GM11168 (cell line): ENCODE measurements at regions not wholly inside any gene's neighbourhood (a gene's known extent, or its start where the extent isn't known, plus 50 kb on each side); places are given as distances from the start of the nearest gene placed in this dataset.
"Not testable (repeated sequence)": the region's sequence is repeated elsewhere in the genome, so short reads cannot be mapped to it uniquely, and the experiment has no call there.

Experiments used
- in situ Hi-C: fragments of 300-500 bp; cut with MboI; formaldehyde crosslinking; loops from one replicate; pipeline ENCODE4 v1.12.0; 2022; ENCODE audit warnings: low sequenced_read_pairs; ENCODE audit not compliant: unreplicated experiment

DNA sequence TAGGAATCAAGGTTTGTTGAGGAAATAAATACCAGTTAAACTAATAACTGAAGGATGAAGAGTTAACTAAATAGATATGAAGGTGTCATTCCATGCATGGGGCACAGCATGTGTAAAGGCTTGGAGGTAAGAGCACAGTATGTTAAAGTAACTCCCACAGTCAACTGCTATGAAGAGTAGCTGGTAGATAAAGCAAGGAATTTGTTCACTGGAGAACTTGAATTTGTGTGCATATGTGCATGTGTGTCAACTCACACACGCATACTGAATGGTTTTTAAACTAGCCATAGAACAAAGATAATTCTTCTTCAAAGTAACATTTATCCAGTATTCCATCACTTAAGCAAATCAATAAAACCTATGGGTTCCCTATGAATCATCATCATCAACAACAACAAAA, 135.9 kb downstream of the FAM76B start:
- in situ Hi-C loops: no loop called here

- in situ Hi-C loops: no loop called here
Observed at GRCh38 chr11:95653099-95653498, 136.5 kb downstream of the FAM76B start.

DNA sequence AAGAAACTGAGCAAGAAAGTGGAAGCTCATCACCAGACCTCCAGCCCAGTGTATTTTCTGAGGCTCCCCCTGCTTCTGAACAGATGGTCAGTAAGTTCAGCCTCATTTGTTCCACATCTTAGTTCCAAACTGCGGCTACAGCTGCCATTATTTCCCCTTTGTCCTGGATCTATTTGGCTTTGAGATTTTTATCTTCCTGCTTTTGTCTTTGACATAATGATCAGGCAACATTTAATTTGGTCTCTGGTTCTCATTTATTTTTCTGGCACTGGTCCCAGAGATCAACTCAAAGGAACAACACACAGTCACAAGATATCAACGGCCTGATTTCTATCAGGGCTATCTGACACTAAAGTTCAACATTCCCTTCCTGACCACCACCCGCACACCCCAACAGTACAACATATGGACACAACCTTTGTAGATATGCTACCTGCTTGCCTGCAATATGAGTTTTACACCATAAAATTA, 137.5 kb downstream of the FAM76B start:
- in situ Hi-C loops: no loop called here

GRCh38 chr11:95650276-95650675, 139.3 kb downstream of the FAM76B start:
- in situ Hi-C loops: no loop called here

- in situ Hi-C loops: no loop called here
Observed at GRCh38 chr11:95647871-95648270, 141.7 kb downstream of the FAM76B start.

GRCh38 chr11:95647355-95647754, 142.2 kb downstream of the FAM76B start:
- in situ Hi-C loops: no loop called here

DNA sequence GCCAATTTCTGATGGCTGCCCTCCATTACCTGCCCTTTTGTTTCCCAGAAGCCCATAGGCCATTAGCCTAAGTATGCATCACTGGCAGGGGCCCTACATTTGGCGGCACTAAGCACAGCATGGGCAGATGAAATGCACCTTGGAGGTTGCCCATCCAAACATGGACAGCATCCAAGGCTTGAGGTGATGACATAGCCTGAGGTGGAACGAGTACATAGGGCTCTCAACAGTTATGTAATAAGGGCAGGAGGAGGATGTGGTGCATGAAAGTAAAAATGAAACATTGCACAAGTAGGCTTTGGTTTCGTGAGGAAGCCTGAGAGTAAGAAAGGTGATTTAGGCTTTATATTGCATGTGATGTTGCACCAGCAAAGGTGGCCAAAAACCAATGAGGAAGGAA, 148.1 kb downstream of the FAM76B start:
- in situ Hi-C loops: no loop called here

- in situ Hi-C loops: no loop called here
Observed at GRCh38 chr11:95638501-95638900, 151.1 kb downstream of the FAM76B start.

DNA sequence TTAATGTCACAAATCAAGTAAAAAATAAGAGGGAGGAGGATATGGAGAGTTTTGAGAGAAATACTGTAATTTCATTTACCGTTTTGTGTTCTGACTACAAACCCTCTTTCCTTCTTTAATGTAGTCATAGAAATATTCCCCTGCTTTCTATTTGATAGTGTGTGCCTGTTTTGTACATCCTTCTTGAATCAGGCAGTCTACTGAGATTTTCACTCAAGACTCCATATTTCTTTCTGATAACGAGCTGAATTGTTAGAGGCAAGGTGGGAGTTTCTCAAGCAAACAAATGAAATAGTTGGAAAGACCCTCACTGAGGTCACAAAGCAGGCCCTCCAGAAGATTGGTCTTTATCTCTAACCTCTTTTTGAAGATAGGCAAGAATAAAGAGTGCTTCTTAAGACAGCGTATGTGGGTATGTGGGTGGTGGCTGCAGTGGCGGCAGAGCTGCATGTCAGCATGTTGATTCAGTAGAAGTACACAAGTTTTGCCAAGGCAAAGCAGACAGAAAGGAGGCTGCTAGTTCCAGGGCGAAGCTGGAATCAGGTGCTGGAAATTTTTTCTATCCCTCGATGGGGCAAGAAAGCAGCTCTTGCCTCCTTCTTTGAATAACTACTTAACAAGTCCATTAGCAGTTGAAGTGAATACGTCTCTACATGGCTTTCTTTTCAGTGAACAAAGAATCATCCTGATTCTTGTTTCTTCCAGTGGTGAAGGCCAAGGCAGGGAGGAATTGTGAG, 164.2 kb downstream of the FAM76B start:
- in situ Hi-C loops: no loop called here

DNA sequence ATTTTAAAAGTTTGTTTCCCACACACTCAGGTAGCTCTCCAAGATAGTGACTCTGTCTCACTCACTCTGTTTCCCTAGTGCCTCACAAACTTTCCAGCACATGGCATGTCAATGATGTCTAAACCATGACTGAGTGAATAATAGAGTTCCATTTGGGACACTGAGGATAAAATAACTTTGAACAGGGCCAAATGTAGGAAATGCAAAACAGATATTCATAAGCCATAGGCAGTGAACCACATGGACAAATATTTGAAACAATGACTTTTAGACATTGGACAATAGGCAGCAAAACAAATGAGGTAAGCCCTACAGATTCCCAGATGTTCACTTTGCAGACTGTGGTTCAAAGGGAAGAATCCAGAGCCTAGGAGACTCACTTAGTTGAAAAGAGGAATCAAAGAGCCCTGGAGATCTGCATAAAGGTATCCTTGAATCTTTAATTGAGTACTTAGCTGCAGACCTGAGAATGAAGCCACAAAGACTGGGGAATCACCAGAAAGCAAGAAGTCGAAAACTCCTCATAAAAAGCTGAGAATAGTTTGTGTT, 173.3 kb downstream of the FAM76B start:
- in situ Hi-C loops: no loop called here

DNA sequence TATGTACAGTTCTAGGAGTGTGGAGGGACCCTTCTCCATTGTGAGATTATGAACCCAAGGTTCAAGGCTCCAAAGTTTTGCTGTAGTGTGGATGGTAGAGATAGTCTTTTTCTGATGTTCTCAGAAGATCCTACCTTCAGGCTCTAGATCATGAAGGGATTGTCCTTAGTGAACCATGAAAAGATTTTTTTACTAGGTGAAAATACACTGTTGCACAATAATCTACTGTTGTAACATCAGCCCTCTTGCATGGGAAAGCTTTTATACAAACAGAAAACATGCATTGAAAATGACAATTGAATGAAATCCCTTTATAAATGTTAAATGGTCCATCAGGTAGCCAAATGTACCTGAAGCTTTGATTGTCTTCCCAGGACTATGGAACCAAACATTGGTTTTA, 177.8 kb downstream of the FAM76B start:
- in situ Hi-C loops: no loop called here

GRCh38 chr11:95610185-95610584, 179.4 kb downstream of the FAM76B start:
- in situ Hi-C loops: not testable (repeated sequence)

DNA sequence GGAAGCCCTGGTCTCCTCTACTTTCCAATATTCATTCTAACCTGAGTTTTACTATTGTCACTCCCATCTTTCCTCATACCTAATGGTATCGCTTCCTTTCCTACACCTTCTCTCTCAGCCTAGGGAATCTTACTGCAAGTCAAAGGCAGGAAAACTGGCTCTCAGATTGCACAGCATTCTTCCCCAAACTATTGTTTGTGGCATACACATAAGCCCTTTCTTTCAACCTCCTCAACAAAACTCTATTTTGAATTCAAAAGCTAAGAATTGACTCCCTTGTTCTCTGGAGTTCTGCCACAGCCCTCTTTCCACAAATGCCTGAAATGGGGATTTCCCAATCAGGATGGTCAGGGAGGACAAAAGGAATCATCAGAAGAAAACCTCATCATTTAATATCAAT, 181.5 kb downstream of the FAM76B start:
- in situ Hi-C loops: no loop called here

- in situ Hi-C loops: no loop called here
Observed at GRCh38 chr11:95606824-95607223, 182.8 kb downstream of the FAM76B start.

DNA sequence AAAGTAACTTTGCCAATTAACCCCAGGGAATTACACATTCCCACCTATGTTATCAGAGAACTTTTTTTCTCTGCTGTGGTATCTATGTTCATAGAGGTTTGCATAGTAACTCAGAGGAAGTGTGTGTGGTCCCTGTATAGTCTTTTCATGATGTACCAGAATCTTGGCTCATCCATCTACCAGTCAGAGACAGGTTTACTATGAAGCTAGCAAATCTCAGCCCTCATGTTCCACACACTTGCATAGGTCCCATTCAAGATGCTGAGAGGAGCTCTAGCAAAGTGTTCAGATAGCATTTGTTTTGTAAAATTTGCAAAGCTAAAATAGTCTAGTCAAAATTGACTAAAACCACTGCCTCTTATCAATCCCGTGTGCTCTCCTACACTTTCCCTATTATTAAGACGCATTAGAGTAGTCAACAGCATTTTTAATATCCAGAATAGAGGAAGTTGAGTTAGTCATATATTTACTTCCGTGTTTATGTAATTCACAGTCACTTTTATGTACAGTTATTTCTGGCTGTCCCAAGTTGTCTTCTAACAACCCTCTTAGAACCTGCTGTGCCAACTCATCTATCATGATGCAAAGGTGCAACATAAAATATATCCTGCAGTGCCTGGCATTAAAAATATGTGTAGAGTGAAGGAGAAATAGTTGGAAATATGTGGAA, 184.2 kb downstream of the FAM76B start:
- in situ Hi-C loops: no loop called here

DNA sequence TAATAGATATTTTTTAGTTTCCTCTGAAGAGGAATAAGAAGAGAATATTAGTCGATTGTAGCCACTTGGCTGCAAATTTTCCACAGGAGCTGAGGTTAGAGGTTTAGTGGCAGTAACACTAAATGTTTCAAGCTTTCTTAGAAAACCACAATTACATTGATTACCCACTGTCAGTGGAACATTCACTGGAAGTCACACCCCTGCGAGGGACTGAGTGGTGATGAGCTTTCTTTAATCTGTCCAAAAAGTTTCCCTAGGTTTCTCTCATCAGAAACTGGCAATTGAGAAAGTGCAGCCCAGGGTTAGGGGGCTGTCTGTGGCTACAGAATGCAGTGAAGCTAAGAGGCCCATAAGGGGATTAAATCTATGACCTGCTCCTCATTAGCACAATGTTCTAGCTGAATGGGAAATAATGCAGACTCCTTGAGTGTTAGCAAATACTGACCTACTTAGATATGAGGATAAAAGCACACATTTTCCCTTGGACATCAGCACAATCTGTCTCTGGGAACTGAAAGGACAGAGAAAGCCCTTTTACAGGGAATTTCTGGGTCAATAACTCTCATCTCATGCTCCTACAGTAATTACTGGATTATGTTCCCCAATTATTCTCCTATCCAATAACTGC, 189.5 kb downstream of the FAM76B start:
- in situ Hi-C loops: no loop called here

- in situ Hi-C loops: no loop called here
Observed at GRCh38 chr11:95595973-95596489, 193.6 kb downstream of the FAM76B start.

- in situ Hi-C loops: no loop called here
Observed at GRCh38 chr11:95595541-95595940, 194.0 kb downstream of the FAM76B start.

DNA sequence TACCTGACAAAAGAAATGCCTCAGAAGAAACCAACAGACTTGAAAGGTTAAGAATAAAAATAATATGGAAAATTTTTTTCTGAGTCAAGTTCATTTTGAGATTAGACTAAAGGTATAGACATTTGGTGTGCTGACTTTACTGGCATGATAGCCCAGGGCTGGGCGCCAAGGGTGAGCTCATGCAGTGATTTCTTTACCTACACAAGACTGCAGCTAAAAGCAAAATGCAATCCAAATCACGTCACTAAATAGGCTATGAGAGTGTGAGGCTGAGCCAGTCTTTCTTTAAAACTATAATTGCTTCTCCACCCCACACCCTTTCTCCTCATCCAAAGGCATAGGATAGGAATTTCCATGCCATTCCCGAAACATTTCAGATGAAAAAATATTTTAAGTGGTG, 196.5 kb downstream of the FAM76B start:
- in situ Hi-C loops: no loop called here

- in situ Hi-C loops: no loop called here
Observed at GRCh38 chr11:95592471-95592870, 197.1 kb downstream of the FAM76B start.
